ENCODE measurements at regions not wholly inside any gene's neighbourhood (a gene's known extent, or its start where the extent isn't known, plus 50 kb on each side); places are given as distances from the start of the nearest gene placed in this dataset.
"Not testable (repeated sequence)": the region's sequence is repeated elsewhere in the genome, so short reads cannot be mapped to it uniquely, and the experiment has no call there.

- DNase-seq (ENCODE audit: low read depth in 4 of 4, low spot score in 3 of 4): no peak
Observed at GRCh38 chr2:147170932-147171331, 673.9 kb upstream of the ACVR2A start.

DNA sequence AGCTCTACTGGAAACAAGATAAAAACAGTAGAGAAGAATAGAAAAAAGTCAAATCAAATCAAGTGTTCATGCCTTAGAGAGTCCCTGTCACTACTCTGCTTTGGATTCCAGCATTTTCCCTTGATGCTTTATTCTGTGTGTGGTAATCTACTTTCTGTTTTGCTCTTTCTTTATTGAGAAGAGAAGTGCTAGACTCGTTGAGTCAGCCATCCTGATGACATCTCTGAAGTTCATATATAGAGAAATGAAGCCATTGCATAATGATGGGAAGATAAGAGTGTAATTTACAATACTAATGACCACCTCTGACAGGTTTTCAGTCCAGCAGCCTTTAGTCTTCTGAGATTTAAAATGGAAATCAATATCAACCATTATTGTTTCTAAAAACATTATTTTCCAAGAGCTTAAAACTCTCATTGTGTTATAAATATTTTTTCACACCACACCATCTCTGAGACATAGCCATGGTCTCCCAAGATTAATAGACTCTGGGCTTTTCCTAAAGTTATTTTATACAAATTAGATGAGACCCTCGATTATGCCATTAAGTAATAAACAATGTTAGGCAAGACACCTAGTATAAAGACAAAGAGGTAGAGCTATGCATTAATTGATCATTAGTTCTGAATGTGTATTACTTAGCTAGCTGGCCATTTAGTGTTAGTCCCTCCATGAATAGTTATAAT lies 679.0 kb upstream of the ACVR2A start:
- no peak for DNase-seq (ENCODE audit: low read depth in 4 of 4, low spot score in 3 of 4)

- no peak for DNase-seq (ENCODE audit: low read depth in 4 of 4, low spot score in 3 of 4)
Observed at GRCh38 chr2:147164563-147164962, 680.3 kb upstream of the ACVR2A start.

DNA sequence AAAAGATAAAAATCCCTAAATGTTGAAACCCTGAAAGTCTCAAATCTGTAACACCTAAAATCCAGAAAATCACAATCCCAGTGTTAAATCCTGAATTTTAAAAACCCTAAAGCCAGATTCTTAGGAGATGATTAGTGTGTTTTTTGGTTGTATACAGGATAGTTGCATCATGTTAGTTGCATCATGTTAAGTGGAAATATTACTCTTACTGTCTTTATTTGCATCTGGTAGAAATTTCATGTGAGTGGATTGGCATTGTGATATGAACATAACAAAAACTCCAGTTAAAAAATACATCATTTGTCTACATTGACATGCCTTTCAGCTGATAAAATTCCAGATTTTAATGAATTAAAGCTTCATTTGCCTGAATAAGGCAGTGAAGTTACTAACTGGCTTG lies 683.1 kb upstream of the ACVR2A start:
- DNase-seq (ENCODE audit: low read depth in 4 of 4, low spot score in 3 of 4): no peak

DNA sequence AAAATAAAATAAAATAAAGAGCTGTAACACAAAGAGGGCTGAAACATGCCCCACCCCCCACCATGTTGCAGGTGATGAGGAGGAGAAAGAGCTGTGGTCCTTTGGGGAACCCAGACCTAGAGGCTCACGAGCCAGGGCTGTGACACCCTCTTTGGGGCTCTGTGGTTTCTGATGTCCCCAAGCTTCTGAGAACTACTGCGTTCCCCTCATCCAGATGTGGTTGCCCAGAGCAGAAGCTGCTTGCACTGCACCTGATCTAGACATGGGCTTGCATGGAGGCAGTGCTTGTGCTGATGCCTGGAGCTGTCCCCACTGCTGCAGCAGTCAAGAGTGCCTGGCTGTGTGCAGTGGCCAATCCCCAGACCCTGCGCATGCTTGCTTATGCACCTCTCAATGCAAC lies 687.9 kb upstream of the ACVR2A start:
- no peak for DNase-seq (ENCODE audit: low read depth in 4 of 4, low spot score in 3 of 4)

DNA sequence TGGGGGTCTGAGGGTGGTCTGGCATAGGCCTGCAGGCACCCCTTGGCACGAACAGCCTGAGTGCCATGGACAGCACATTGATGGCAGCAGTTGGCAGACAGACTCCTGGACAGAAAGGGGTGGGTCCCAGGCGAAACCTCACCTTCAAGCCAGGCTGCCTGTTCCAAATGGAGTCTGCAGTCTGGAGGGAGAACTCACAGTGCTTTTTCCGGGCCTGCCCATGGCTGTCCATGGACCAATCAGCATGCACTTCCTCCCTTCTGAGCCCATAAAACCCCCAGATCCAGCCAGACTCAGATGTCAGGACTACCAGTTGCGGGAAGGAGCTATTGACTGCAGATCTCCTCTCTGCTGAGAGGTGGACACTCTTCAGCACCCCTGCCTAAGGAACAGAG lies 694.6 kb upstream of the ACVR2A start:
- no peak for DNase-seq (ENCODE audit: low read depth in 4 of 4, low spot score in 3 of 4)

DNA sequence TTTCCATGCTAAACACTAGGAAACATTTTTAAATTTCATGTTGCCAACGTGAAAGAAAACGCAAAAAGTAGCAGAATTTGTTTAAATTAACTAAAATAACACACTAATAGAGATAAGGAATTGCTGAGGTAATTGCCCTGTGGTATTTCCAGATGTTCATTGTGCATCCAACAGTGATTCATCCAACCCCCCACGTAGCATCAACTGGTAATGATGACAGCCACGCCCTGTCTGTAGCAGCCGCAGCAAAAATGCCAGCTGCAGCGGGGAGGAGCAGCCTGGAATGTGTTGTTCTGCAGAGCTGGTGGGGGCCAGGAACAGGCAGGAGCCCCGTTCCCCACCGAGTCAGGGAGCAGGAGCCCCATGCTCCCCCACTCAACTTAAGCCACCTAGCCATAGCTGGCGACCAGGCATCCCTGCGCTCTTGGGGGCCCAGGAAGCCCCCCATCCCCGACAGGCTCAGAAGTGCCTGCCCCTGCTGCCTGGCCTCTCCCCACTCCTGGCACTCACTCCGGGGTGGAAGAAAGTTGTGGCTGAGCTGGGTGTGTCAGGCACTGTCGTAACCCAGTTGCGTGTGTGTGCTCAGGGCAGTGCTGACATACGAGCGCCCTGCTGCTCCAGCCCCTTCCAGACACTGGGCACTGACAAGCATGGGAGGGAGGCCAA lies 695.1 kb upstream of the ACVR2A start:
- DNase-seq (ENCODE audit: low read depth in 4 of 4, low spot score in 3 of 4): no peak

- no peak for DNase-seq (ENCODE audit: low read depth in 4 of 4, low spot score in 3 of 4)
Observed at GRCh38 chr2:147147802-147148201, 697.0 kb upstream of the ACVR2A start.

DNA sequence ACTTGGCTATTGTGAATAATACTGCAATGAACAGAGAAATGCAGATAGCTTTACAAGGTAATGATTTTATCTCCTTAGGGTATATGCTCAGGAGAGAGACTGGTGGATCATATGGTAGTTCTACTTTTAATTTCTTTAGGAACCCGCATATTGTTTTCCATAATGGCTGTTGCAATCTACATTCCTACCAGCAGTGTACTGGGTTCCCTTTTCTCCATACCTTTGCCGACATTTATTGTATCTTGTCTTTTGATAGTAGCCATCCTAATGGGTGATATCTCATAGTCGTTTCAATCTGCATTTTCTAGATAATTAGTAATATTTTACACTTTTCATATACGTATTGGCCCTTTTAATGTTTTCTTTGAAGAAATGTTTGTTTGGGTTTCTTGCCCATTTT lies 702.9 kb upstream of the ACVR2A start:
- no peak for DNase-seq (ENCODE audit: low read depth in 4 of 4, low spot score in 3 of 4)

GRCh38 chr2:147139732-147140131 lies 705.1 kb upstream of the ACVR2A start:
- DNase-seq (ENCODE audit: low read depth in 4 of 4, low spot score in 3 of 4): not testable (repeated sequence)

DNA sequence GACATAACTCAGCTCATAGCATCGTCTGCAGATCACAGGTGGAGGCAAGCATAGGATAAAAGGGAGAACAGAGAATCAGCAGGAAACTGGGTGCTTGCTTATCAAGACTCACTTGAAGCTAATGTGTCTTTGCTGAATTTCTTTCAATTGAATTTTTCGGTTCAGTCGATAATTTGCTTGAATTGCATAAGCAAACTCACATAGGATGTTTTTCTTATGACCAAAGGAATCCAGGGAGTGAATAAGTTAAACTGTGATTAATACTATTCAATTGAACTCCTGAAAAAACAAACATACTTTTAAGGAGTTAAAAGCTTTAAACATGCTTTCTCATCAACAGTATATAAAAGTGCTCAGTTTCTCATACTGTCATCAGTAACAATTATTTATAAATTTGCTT lies 707.1 kb upstream of the ACVR2A start:
- no peak for DNase-seq (ENCODE audit: low read depth in 4 of 4, low spot score in 3 of 4)

- DNase-seq (ENCODE audit: low read depth in 4 of 4, low spot score in 3 of 4): no peak
Observed at GRCh38 chr2:147135376-147135775, 709.5 kb upstream of the ACVR2A start.

DNA sequence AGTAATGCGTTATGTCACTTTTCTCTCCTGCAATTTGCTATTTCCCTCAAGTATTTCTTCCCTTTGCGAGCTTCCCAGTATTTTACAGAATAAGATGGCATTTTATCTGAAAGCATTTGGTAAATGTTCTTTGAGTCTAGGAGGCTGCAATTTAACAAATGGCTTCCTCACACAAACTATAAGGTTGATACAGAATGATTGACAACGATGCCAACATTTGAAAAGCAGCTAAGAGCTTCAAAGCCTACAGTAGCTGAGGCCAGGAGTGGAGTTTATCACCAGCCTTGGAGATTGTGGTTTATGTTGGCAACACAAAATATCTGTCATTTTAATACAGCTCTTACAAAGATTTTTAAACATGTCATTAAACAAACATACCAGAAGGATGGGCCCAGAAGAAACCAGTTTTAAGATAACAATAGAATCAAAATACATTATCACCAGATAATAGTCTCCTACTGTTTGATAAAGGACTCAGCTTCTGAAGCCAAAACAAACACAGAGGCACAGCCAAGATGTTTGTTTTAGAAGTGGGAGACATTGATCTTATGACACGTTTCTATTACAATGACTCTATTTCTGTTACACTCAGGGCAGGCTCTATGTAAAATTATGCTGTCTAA lies 711.4 kb upstream of the ACVR2A start:
- DNase-seq (ENCODE audit: low read depth in 4 of 4, low spot score in 3 of 4): no peak

- no peak for DNase-seq (ENCODE audit: low read depth in 4 of 4, low spot score in 3 of 4)
Observed at GRCh38 chr2:147125145-147125544, 719.7 kb upstream of the ACVR2A start.

DNA sequence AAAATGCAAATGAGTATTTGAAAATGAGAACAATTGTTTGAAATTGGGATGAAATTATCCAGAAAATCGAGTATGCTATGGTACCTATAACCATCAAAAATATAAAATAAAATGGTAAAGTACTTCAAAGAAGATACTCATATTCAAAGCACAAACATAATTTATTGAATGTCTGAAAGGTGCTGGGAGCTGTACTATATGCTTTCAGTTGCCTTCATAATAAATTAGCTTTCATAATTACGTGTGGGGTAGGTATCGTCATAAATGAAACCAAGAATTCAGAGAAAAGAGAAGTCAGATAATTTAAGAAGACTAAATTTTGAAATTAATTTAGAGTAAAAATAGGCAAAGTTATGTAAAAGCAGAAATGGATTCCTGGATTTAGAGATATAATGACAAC lies 721.9 kb upstream of the ACVR2A start:
- no peak for DNase-seq (ENCODE audit: low read depth in 4 of 4, low spot score in 3 of 4)

GRCh38 chr2:147110962-147111361 lies 733.9 kb upstream of the ACVR2A start:
- DNase-seq (ENCODE audit: low read depth in 4 of 4, low spot score in 3 of 4): no peak

- DNase-seq (ENCODE audit: low read depth in 4 of 4, low spot score in 3 of 4): no peak
Observed at GRCh38 chr2:147110317-147110716, 734.5 kb upstream of the ACVR2A start.

DNA sequence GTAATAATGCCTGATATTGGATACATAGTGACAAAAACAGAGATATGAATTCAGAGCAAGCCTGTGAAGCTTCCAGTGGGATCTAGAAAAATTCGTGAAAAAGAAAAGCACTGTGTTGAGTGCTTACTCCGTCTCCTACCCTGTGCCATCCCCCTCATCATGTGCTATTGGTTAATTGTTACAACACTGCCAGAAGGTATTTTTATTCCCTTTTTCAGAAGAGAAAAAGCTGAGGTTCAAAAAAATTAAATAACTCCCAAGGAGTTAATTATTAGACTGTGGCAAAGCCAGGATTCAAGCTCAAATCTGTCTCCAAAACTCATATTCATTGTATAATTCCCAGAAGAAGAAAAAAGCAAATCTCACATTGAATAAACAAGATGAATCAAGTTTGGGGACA lies 735.5 kb upstream of the ACVR2A start:
- DNase-seq (ENCODE audit: low read depth in 4 of 4, low spot score in 3 of 4): no peak

- no peak for DNase-seq (ENCODE audit: low read depth in 4 of 4, low spot score in 3 of 4)
Observed at GRCh38 chr2:147108548-147108947, 736.3 kb upstream of the ACVR2A start.

- no peak for DNase-seq (ENCODE audit: low read depth in 4 of 4, low spot score in 3 of 4)
Observed at GRCh38 chr2:147101941-147102790, 742.7 kb upstream of the ACVR2A start.

GRCh38 chr2:147100406-147101035 lies 744.3 kb upstream of the ACVR2A start:
- no peak for DNase-seq (ENCODE audit: low read depth in 4 of 4, low spot score in 3 of 4)
